GM19463 (cell line): ENCODE measurements at regions not wholly inside any gene's neighbourhood (a gene's known extent, or its start where the extent isn't known, plus 50 kb on each side); places are given as distances from the start of the nearest gene placed in this dataset.

Experiments used
- ATAC-seq: cut with Tn5 transposase; IDR thresholded peaks from one replicate; pipeline ENCODE4 v1.9.1; 2021; ENCODE audit warnings: mild to moderate bottlenecking, moderate library complexity; ENCODE audit not compliant: unreplicated experiment

GRCh38 chr9:85213650-85214607 is 527.8 kb downstream of the AGTPBP1 start:
- ATAC-seq: no peak

DNA sequence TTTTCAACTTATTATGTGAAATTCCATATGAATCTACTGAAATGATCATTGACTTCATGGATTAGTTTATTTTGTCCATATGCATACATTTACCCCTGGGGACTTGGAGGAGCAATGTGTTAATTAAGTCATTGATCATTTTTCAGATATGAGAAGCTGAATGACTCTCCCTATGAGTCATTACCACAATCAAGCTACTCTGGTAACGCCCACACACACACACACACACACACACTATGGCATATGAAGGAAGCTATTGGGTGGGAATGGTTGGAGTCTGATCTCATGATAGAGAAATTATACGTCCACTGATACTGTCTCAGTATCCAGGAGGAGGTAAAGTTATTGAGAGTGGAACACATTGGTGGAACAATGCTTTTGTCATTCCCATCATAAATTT is 528.9 kb downstream of the AGTPBP1 start:
- ATAC-seq: no peak

- no peak for ATAC-seq
Observed at GRCh38 chr9:85212209-85212608, 529.5 kb downstream of the AGTPBP1 start.

GRCh38 chr9:85208666-85209065 is 533.1 kb downstream of the AGTPBP1 start:
- no peak for ATAC-seq

DNA sequence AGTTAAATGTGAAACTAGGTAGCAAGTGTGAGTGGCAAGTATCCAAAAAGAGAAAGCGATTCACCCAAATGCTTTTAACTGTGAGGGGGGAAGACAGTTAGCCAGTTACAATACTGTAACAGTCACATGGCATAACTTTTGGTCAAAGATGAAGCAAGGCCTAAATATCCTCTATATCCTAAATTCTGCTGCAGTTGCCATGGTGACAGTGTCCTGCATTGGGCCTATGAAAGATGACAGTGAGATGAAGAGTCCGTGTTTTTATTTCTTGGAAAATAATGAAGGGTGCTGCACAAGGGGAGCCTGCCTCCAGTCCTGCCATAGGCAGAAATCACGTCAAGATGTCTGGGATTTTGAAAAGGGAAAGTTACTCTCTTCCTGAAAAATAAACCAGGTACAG is 534.6 kb downstream of the NTRK2 start:
- no peak for ATAC-seq

GRCh38 chr9:85202596-85202995 is 533.1 kb downstream of the NTRK2 start:
- no peak for ATAC-seq

- ATAC-seq: no peak
Observed at GRCh38 chr9:85200726-85201404, 531.3 kb downstream of the NTRK2 start.

GRCh38 chr9:85199866-85200495 is 530.5 kb downstream of the NTRK2 start:
- no peak for ATAC-seq

DNA sequence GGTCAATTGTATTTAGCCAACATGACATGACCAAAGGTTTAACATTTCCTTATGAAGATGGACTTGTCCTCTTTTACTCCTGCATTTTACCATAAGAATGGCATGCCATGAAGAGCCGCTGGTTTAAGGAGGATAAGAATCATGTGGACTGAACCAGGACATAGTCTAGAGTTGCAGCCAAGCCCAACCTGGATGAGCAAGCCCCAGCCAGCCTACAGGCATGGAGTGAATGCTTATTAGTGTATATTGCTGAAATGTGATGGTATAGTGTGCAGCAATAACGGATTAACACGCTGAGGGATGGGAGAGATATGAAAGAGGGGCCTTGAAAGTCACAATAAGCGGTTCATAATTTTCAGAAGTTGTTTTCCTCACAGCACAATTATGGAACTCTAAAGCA is 523.2 kb downstream of the NTRK2 start:
- no peak for ATAC-seq

DNA sequence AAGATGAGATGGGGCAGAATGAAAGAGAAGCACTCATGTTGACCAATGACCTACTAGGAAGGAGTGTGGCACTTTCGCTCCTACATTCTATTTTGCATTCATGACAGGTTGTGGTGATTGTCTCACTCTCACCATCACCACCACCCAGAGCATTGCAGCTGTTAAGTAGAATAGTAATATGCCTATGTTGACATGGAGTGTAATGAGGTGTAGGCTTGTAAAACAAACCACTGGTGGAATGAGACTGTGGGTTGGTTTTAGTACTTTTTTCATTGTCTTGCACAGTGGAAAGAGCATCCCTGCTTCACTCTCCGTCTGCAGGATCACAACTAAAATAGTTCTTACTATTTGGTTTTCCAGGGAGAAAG is 516.7 kb downstream of the NTRK2 start:
- no peak for ATAC-seq

DNA sequence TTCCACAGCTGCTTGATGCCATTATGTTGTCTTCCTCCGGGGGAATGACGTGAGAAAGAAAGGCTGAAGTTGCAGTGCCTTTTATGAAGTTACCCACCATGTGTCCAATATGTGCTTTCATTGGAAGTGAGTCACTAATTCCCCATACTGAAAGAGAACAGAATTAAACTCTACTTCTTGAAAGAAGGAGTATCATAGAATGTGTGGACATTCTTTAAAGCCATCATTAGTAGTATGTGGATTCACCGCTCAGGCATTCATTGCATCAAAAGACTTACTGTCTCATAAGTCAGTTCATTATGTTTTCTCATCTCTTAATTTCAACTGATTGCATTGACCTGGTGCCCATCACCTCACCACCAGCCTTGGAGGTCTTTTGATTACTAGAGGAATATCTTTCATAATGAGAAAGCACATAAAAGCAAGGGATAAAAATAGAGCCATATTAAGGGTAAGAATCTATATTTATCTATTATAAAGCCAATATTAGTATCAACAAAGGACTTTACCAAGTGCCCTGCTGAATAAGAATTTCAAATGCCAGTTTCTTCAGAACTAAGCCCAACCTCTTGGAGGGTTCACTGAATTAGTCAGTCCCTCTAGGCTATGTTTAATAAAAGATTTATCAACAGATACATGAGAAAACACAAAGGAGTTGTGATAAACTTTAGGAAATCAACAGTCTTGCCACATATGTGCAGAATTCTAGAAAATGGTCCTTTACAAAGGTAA is 516.1 kb downstream of the NTRK2 start:
- no peak for ATAC-seq

DNA sequence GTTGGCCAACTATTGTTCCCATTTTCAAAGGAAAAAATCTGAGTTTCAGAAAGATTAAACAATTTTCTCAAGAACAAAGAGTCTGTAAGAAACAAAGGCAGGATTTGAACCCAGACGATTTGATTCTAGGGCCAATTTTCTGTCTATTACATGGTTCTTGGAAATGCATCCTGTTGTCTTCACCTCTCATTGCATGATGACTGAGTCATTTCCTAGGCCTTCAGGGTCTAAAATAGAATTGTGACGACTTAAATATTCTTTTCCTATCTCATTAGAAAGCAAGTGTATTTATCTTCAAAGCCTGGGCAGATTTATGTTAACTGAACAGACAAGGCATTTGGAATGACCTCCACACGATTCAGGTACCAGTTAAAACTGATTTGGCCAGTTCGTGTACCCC is 512.9 kb downstream of the NTRK2 start:
- ATAC-seq: no peak

GRCh38 chr9:85178474-85178873 is 508.9 kb downstream of the NTRK2 start:
- no peak for ATAC-seq

GRCh38 chr9:85173967-85174366 is 504.4 kb downstream of the NTRK2 start:
- no peak for ATAC-seq

DNA sequence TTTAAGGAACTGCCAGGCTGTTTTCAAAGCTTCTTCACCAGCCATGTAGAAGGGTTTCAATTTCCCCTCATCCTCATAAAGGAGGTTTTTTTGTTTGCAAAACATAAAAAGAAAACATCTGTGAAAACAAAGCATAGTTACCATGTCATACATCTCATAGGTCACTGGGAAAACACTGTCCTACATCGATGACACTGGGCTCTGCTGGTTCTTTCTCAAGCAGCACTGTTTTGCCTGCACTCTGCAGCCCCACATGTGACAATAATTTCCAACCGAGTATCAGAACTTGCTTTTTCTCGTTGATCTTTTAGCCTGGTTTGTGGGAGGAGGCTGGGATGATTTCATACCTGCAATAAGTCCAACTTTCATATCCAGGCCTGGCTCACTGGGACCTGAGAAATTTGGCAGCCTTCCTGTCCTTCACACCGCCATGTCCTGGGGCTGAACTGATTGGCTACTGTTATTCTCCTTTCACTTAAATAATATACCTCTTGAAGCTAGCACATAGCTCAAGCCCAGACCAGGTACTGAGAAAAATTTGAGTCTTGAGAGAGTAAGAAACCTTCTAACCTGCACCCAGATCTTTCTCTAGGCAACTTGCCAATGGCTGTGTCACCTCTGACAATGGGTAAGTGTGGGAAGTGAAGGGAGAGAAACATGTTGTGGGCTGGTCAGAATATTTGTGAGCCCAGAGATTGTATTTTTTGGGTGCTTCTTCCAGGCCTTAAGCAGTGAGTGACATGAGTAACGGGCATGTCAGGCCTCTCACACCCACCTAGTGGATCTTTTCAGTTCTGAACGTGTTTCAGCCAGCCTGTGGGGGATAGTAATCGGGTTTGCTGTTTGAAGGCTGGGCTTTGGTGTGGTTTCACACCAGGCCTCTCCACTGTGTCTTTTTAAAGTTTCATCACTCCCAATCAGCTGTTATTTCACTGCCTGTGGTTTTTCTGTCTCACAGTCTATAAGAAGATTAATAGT is 502.8 kb downstream of the NTRK2 start:
- ATAC-seq: no peak

- no peak for ATAC-seq
Observed at GRCh38 chr9:85171163-85171562, 501.6 kb downstream of the NTRK2 start.

GRCh38 chr9:85168412-85168811 is 498.9 kb downstream of the NTRK2 start:
- no peak for ATAC-seq

DNA sequence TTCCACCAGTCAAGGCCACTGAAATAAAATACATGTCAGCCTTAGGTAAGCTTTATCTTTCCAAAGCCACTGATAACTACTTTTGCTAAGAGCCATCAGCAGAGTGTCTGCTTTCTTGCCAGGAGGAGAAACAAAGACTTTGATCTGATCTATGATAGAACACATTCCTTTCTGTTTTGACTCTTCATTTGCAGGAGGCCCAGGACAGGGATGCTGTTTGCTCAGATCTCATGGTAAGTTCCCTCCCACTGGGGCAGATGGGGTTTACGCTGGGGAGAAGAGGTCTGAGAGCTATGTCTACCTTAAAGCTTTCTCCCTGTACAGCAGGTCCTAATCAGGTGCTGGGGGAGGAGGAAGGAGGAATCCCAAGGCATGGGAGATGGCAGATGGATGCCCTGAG is 497.6 kb downstream of the NTRK2 start:
- no peak for ATAC-seq

GRCh38 chr9:85163825-85164224 is 494.3 kb downstream of the NTRK2 start:
- ATAC-seq: no peak

DNA sequence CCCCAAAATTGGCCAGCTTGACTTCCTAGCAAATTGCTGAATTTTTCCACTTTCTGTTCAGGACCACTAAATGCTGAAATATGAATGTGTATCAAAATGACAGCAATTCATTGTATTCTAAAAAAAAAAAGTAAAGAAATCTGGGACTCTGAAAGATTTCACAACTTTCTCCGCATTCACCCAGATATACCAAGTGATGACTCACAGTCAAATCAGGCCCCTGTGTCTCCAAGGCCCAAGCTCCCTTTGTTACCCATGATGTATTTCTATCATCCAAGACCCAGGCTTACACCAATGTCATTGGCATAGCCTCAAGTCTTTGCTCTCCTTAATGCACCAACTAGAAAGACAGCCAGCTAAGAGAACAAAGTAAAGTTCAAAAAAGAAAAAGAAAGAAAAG is 493.9 kb downstream of the NTRK2 start:
- ATAC-seq: no peak
